Left forelimb (tissue), 1 donor: ENCODE measurements at regions not wholly inside any gene's neighbourhood (a gene's known extent, or its start where the extent isn't known, plus 50 kb on each side); places are given as distances from the start of the nearest gene placed in this dataset.

Experiments
- DNase-seq: peaks from one replicate; pipeline ENCODE4 v3.0.0-alpha.2; 2018; ENCODE audit warnings: low spot score

GRCh38 chr9:117860849-117861248 lies 156.6 kb downstream of the TLR4 start:
- no peak for DNase-seq

GRCh38 chr9:117864385-117865057 lies 160.3 kb downstream of the TLR4 start:
- no peak for DNase-seq

DNA sequence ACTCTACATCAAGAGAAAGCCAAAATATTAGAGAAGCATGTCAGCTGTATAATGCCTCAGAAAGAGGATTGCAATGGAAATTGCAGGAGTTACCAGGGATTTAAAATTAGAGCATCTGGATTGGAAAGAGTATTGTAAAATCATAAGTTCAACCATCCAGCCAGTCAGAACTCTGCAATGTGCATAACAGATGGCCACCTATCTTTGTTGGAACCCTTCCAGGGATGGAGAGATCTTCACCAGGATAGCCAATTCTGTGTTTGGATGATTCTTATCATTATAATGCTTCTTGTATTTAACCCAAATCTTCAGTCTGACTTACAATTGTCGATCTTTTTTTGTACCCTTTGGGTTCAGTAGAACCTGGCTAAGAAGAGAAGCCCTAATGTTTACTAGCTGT lies 164.4 kb downstream of the TLR4 start:
- DNase-seq = no peak

GRCh38 chr9:117869287-117869686 lies 165.1 kb downstream of the TLR4 start:
- no peak for DNase-seq

GRCh38 chr9:117869712-117870111 lies 165.5 kb downstream of the TLR4 start:
- DNase-seq = no peak

GRCh38 chr9:117873664-117874063 lies 169.5 kb downstream of the TLR4 start:
- no peak for DNase-seq

GRCh38 chr9:117875886-117876285 lies 171.7 kb downstream of the TLR4 start:
- DNase-seq = no peak

GRCh38 chr9:117882171-117882570 lies 178.0 kb downstream of the TLR4 start:
- no peak for DNase-seq

DNA sequence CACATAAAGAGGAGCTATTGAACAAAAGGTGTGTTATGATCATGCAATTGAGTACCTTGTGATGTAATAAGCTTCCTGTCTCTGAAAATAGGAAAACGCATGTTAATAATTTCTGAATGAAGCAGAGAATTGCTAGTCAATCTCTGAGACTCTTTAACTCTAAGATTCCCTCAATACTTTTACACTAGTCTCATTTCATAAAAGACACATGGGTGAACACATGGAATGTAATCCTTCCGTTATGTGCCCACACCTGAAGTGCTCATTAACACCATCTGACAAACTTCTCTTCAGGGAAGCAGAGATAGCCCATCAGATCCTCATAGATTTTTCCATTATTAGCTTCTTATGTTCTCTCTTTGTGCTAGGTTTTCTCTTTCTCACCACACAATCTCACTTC lies 182.4 kb downstream of the TLR4 start:
- DNase-seq = no peak

DNA sequence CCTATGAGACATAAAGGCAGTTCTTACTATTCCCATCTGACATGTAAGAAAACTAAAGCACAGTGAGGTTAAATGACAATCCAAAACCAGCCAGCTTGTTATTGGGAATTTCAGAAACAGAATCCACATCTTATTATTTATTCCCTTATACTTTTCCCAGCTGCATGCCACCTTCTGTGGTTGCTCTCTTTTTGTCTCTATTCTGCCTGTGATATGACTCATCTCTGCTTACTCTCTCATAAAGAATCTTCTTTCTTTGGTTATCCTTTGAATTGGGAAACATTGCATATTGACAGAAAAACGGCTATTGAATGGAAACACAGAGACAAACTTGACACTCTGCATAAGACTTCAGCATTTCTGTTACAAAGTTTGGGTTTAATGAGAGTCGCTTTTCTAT lies 183.2 kb downstream of the TLR4 start:
- DNase-seq = no peak

GRCh38 chr9:117887941-117888340 lies 183.7 kb downstream of the TLR4 start:
- no peak for DNase-seq

GRCh38 chr9:117903453-117903852 lies 199.2 kb downstream of the TLR4 start:
- no peak for DNase-seq

DNA sequence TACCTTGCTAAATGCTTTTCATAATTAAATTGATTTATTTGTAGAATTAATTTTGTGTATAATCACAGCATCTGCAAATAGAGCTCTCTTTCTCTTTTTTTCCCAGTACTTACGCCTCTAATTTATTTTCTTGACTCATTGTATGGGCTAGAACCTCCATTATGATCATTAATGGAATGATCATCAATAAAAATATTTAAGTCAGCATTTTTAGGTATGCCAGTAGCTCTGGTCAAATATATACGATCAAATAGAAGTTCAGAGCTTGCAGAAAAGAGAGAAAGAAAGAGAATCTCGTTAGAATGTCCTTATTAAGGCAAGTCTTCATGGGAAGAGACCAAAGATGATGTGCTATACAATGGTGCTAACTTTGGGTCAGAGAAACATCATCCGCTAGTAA lies 202.6 kb downstream of the TLR4 start:
- DNase-seq = no peak

DNA sequence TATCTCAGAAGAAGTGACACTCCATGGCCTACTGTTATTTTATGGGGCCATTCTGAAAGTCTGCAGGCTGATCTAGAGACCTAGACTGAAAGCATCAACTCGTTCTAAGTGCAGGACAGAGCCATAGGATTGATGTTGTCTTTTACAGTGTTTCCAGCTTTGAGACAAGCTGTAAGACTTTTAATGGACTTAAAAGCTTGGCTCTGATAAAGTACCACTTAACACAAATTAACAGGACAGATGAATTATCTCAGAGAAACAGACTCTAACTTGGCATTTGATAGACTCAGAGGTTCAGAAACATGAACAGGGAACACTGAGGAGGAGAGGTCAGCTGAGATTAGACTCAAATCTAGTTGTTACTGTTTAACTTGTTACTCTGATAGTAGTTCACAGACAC lies 203.2 kb downstream of the TLR4 start:
- DNase-seq = no peak

- DNase-seq = no peak
Observed at GRCh38 chr9:117916291-117916690, 212.1 kb downstream of the TLR4 start.

GRCh38 chr9:117917873-117918272 lies 213.7 kb downstream of the TLR4 start:
- no peak for DNase-seq

DNA sequence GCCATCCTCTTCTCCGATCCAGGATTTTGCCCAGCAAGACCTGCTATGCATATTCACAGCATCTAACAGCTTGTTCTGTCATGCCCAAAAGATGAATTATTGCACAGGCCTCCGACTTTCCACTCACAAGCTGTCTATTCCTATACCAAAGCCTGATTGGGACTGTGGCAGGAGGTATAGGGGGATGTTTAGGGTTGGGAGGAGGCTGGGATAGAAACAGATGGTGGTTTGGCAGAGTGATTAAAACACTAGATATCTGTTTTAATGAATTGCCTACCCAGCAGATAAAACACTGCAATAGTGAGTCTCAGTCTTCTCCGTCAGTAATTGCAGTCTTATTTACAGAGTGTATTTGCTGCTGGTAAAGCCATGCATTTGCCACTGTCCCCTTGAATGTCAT lies 215.3 kb downstream of the TLR4 start:
- no peak for DNase-seq

DNA sequence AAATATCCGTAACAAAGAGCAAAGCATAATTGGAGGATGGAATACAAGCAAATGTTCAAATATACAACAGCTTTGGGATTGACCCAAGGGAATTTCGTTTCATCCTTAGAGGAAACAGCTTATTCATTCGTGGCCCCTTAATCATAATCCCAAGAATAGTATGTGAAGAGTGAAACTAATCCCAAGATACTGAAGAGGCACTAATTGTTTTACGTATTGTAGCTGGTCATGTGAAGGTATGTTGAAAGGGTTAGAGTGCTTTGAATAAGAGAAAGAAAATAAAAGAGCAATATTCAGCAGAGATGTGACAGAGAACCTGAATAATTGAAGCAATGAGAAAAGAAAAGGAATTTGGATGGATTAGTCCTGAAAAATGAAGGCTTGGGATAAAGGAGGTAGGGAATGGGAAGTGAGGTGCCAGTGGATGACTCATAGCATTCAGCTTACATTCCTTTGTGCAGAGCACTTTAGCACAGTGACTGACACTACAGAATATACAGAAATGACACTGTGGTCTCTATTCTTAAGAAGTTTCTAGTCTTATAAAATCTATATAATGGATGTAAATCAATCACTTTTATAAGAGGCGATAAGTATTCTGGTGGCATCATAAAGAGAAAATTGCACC lies 221.9 kb downstream of the TLR4 start:
- DNase-seq = no peak

- DNase-seq = no peak
Observed at GRCh38 chr9:117927354-117927753, 223.2 kb downstream of the TLR4 start.

DNA sequence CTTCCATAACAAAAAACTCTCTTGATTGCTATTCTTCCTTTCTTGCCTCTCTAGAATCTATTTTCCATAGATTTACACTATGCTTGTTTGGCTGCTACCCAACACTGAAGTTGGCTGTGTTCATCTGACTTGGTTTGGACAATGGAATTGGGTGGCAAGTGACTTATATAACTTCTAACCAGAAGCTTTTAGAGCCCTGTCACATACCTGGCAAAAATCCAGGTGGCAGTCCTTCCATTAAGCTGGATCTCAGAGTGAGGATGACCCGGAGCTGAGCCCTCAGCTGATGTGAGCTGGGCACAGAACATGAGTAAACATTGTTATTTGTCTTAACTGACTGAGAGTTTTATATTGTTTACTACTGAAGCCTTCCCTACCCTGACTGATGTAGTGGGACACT lies 225.7 kb downstream of the TLR4 start:
- no peak for DNase-seq

GRCh38 chr9:117932585-117932984 lies 228.4 kb downstream of the TLR4 start:
- no peak for DNase-seq

DNA sequence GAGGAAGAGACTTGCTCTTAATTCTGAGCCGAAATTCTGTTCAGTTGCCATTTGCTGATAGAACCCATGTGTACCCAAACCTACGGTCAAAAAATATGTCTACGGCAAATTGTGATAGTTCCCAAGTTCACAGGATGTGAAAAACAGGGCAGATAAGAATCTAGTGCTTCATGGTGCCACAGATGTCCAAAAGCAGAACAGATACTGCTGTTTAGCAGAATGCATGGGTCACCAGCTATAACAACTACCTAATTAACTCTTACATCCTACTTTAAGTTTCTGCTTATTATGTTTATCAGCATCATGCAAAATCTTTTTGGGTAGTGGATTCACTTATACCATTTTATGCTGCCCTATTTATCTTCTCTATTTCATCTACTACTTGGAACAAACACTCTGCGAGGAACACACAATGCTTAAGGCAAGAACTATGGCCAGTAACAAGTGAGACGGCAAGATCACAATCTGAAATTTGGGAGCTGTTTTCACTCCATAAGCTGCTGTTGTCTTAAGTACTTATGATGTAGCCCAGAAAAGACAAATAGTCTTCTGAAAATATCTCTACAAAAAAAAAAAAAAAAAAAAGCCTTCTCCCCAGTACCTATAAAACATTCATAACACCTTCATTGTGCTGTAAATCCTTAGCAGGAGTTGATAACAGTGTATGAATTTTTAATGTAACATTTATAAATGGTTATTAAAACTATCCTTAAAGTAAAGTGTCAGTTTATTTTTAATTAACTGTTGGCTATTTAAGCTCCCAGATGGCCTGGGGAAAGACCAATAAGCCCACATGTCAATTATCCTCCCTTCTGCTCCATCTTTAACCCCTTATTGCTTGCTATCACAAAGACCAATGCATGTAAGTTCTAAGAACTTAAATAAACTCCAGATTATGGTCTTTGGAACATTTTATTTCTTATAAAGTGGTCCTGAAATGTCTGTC lies 232.3 kb downstream of the TLR4 start:
- no peak for DNase-seq

GRCh38 chr9:117938086-117938485 lies 233.9 kb downstream of the TLR4 start:
- DNase-seq = no peak
